PFSK-1 (cell line): ENCODE measurements at regions not wholly inside any gene's neighbourhood (a gene's known extent, or its start where the extent isn't known, plus 50 kb on each side); places are given as distances from the start of the nearest gene placed in this dataset.

Experiments
- FOXP2 ChIP-seq: optimal IDR thresholded peaks from 2 replicates; pipeline ENCODE3; 2011; ENCODE audit warnings: borderline replicate concordance, control low read depth, inconsistent platforms; ENCODE audit not compliant: insufficient read depth; ENCODE audit errors: extremely low read length, extremely low read depth
- POLR2AphosphoS5 ChIP-seq: IDR thresholded peaks from 2 replicates; pipeline ENCODE4 v1.6.1; 2012; ENCODE audit warnings: low read depth, mild to moderate bottlenecking, control low read depth, low read length, moderate library complexity
- REST ChIP-seq, 2 experiments: IDR thresholded peaks; 2 replicates each; pipeline versions ENCODE4 v1.6.1 to v1.8.0; 2011 to 2012; ENCODE audit warnings: low read depth in 2 of 2, low read length in 2 of 2, control low read depth in 1 of 2, inconsistent platforms in 1 of 2, mild to moderate bottlenecking in 1 of 2, moderate library complexity in 1 of 2; ENCODE audit not compliant: insufficient read depth in 1 of 2
- SIN3A ChIP-seq: IDR thresholded peaks from 2 replicates; pipeline ENCODE4 v1.6.1; 2012; ENCODE audit warnings: mild to moderate bottlenecking, low read length, moderate library complexity, borderline replicate concordance; ENCODE audit not compliant: insufficient read depth
- TAF1 ChIP-seq: IDR thresholded peaks from 2 replicates; pipeline ENCODE4 v1.6.1; 2012; ENCODE audit warnings: low read length, control low read depth, borderline replicate concordance; ENCODE audit not compliant: insufficient read depth

GRCh38 chr12:106001837-106002218 lies 136.9 kb downstream of the NUAK1 start:
- TF ChIP-seq SIN3A (no peak), TAF1 (no peak), REST (IDR thresholded peaks at IDR 0.05; ENCODE audit: insufficient read depth in 1 of 2, low read depth in 2 of 2, low read length in 2 of 2) (no peak), POLR2AphosphoS5 (no peak), FOXP2 (no peak)
